ENCODE measurements at regions not wholly inside any gene's neighbourhood (a gene's known extent, or its start where the extent isn't known, plus 50 kb on each side); places are given as distances from the start of the nearest gene placed in this dataset.

GRCh38 chr20:30599990-30600389, 657.5 kb upstream of the DEFB115 start:
- H3K27me3 ChIP-seq (ENCODE audit: control insufficient read depth, insufficient read depth, low read length): no peaks in the 10 kb centered on the region
- H3K4me3 ChIP-seq (ENCODE audit: low read depth, low read length): no peak overlapping the region
- no peak overlapping the region for H3K27ac ChIP-seq (ENCODE audit: low read depth, low read length)
- ChIA-PET CTCF (no interaction called here), POLR2A (no interaction called here)
- H3K9me3 ChIP-seq (ENCODE audit: control insufficient read depth, insufficient read depth, low read length): peaks cover 53% of the 10 kb centered on the region
- no peak for TF ChIP-seq CTCF (IDR thresholded peaks at IDR 0.05; ENCODE audit: low read depth, low read length)
- DNase-seq (ENCODE audit: low read depth, low spot score): no peak

- H3K9me3 ChIP-seq (ENCODE audit: control insufficient read depth, insufficient read depth, low read length): peaks cover 49% of the 10 kb centered on the region
- no peaks in the 10 kb centered on the region for H3K27me3 ChIP-seq (ENCODE audit: control insufficient read depth, insufficient read depth, low read length)
- no peak for TF ChIP-seq CTCF (IDR thresholded peaks at IDR 0.05; ENCODE audit: low read depth, low read length)
- no peak overlapping the region for H3K27ac ChIP-seq (ENCODE audit: low read depth, low read length)
- ChIA-PET POLR2A (no interaction called here), CTCF (no interaction called here)
- DNase-seq (ENCODE audit: low read depth, low spot score): no peak
- no peak overlapping the region for H3K4me3 ChIP-seq (ENCODE audit: low read depth, low read length)
These were observed 655.5 kb upstream of the DEFB115 start for GRCh38 chr20:30601974-30602373.

GRCh38 chr20:30602424-30602823, 655.0 kb upstream of the DEFB115 start:
- DNase-seq (ENCODE audit: low read depth, low spot score): no peak
- POLR2A ChIA-PET: no interaction called here
- Histone ChIP-seq H3K27ac (ENCODE audit: low read depth, low read length) (no peak overlapping the region), H3K27me3 (ENCODE audit: control insufficient read depth, insufficient read depth, low read length) (no peaks in the 10 kb centered on the region), H3K9me3 (ENCODE audit: control insufficient read depth, insufficient read depth, low read length) (peaks cover 44% of the 10 kb centered on the region), H3K4me3 (ENCODE audit: low read depth, low read length) (no peak overlapping the region)
- TF ChIP-seq CTCF (IDR thresholded peaks at IDR 0.05; ENCODE audit: low read depth, low read length): no peak
- CTCF ChIA-PET: no interaction called here

- no peaks in the 10 kb centered on the region for H3K27me3 ChIP-seq (ENCODE audit: control insufficient read depth, insufficient read depth, low read length)
- H3K9me3 ChIP-seq (ENCODE audit: control insufficient read depth, insufficient read depth, low read length): peaks cover 36% of the 10 kb centered on the region
- DNase-seq (ENCODE audit: low read depth, low spot score): no peak
- no peak overlapping the region for H3K27ac ChIP-seq (ENCODE audit: low read depth, low read length)
- CTCF ChIA-PET: no interaction called here
- POLR2A ChIA-PET: no interaction called here
- H3K4me3 ChIP-seq (ENCODE audit: low read depth, low read length): no peak overlapping the region
- no peak for TF ChIP-seq CTCF (IDR thresholded peaks at IDR 0.05; ENCODE audit: low read depth, low read length)
These were observed 650.5 kb upstream of the DEFB115 start for GRCh38 chr20:30606990-30607389.

GRCh38 chr20:30610029-30610693, 647.3 kb upstream of the DEFB115 start:
- DNase-seq (ENCODE audit: low read depth, low spot score): no peak
- H3K4me3 ChIP-seq (ENCODE audit: low read depth, low read length): no peak overlapping the region
- no peak overlapping the region for H3K27ac ChIP-seq (ENCODE audit: low read depth, low read length)
- ChIA-PET POLR2A (no interaction called here), CTCF (no interaction called here)
- no peak for TF ChIP-seq CTCF (IDR thresholded peaks at IDR 0.05; ENCODE audit: low read depth, low read length)
- no peaks in the 10 kb centered on the region for H3K27me3 ChIP-seq (ENCODE audit: control insufficient read depth, insufficient read depth, low read length)
- peaks cover 44% of the 10 kb centered on the region for H3K9me3 ChIP-seq (ENCODE audit: control insufficient read depth, insufficient read depth, low read length)

Data from AG04450 (cell line).